Superior temporal gyrus (tissue), 1 donor: ENCODE measurements at regions not wholly inside any gene's neighbourhood (a gene's known extent, or its start where the extent isn't known, plus 50 kb on each side); places are given as distances from the start of the nearest gene placed in this dataset.
"Not testable (repeated sequence)": the region's sequence is repeated elsewhere in the genome, so short reads cannot be mapped to it uniquely, and the experiment has no call there.

Source experiments
- DNase-seq: peaks from one replicate; pipeline ENCODE4 v3.0.0-alpha.2; 2016; ENCODE audit errors: extremely low spot score

GRCh38 chr20:48329676-48330664, 497.8 kb downstream of the PREX1 start:
- DNase-seq, result no peak

GRCh38 chr20:48329031-48329615, 498.7 kb downstream of the PREX1 start:
- DNase-seq, result no peak

GRCh38 chr20:48327848-48328247, 500.0 kb downstream of the PREX1 start:
- DNase-seq, result not testable (repeated sequence)

- DNase-seq, result no peak
Observed at GRCh38 chr20:48326868-48327267, 500.9 kb downstream of the PREX1 start.

GRCh38 chr20:48326434-48326691, 501.4 kb downstream of the PREX1 start:
- DNase-seq, result no peak

GRCh38 chr20:48325656-48326433, 502.0 kb downstream of the PREX1 start:
- no peak for DNase-seq

- no peak for DNase-seq
Observed at GRCh38 chr20:48324744-48325143, 503.1 kb downstream of the PREX1 start.

- no peak for DNase-seq
Observed at GRCh38 chr20:48321271-48321670, 506.5 kb downstream of the PREX1 start.

GRCh38 chr20:48319943-48320584, 507.7 kb downstream of the PREX1 start:
- DNase-seq, result no peak

- no peak for DNase-seq
Observed at GRCh38 chr20:48317578-48317977, 510.2 kb downstream of the PREX1 start.

GRCh38 chr20:48314925-48315592, 512.7 kb downstream of the PREX1 start:
- no peak for DNase-seq

GRCh38 chr20:48313324-48313723, 514.5 kb downstream of the PREX1 start:
- DNase-seq, result no peak

- DNase-seq, result no peak
Observed at GRCh38 chr20:48311956-48312355, 515.8 kb downstream of the PREX1 start.

GRCh38 chr20:48310305-48310704, 517.5 kb downstream of the PREX1 start:
- DNase-seq, result no peak

- DNase-seq, result no peak
Observed at GRCh38 chr20:48309293-48309692, 518.5 kb downstream of the PREX1 start.

- no peak for DNase-seq
Observed at GRCh38 chr20:48308882-48309281, 518.9 kb downstream of the PREX1 start.

GRCh38 chr20:48308232-48308781, 519.5 kb downstream of the PREX1 start:
- no peak for DNase-seq

GRCh38 chr20:48307277-48307676, 520.5 kb downstream of the PREX1 start:
- no peak for DNase-seq

- DNase-seq, result no peak
Observed at GRCh38 chr20:48302844-48303542, 517.7 kb upstream of the SULF2 start.

GRCh38 chr20:48302149-48302548, 516.9 kb upstream of the SULF2 start:
- no peak for DNase-seq

GRCh38 chr20:48301189-48301588, 515.9 kb upstream of the SULF2 start:
- no peak for DNase-seq
